ENCODE measurements at regions not wholly inside any gene's neighbourhood (a gene's known extent, or its start where the extent isn't known, plus 50 kb on each side); places are given as distances from the start of the nearest gene placed in this dataset.

GRCh38 chr2:133624551-133624950 lies 56.3 kb upstream of the NCKAP5 start:
- Mint-ChIP-seq H3K36me3 (ENCODE audit: insufficient read depth, unreplicated experiment) (no peaks in the 10 kb centered on the region), H3K27ac (ENCODE audit: unreplicated experiment) (no peak overlapping the region), H3K4me3 (ENCODE audit: unreplicated experiment) (no peak overlapping the region), H3K4me1 (ENCODE audit: low read depth, unreplicated experiment) (no peaks in the 10 kb centered on the region), H3K9me3 (ENCODE audit: unreplicated experiment) (peaks cover 12% of the 10 kb centered on the region), H3K27me3 (ENCODE audit: insufficient read depth, unreplicated experiment) (peaks cover 12% of the 10 kb centered on the region)
- Histone ChIP-seq H3K27me3 (replicated peaks; ENCODE audit: control insufficient read depth, insufficient read depth, low read length) (no peaks in the 10 kb centered on the region), H3K4me3 (ENCODE audit: low read depth, low read length) (no peak overlapping the region), H3K4me1 (no peaks in the 10 kb centered on the region), H3K36me3 (ENCODE audit: control insufficient read depth, insufficient read depth, low read length) (no peaks in the 10 kb centered on the region), H3K9me3 (no peaks in the 10 kb centered on the region)
- CTCF ChIA-PET, result no interaction called here
- POLR2A ChIA-PET, result no interaction called here
- no peak for DNase-seq
- BruUV-seq (replicated peaks), result no TSS peak
- intact Hi-C loops (cut with micrococcal nuclease; ENCODE audit: unreplicated experiment), result no loop called here
- TF ChIP-seq CTCF (IDR thresholded peaks at IDR 0.05; ENCODE audit: insufficient read depth in 1 of 2, low read depth in 1 of 2, low read length in 1 of 2, severe bottlenecking in 1 of 2, unreplicated experiment in 1 of 2), result no peak

- H3K4me3 Mint-ChIP-seq (ENCODE audit: unreplicated experiment), result no peak overlapping the region
- intact Hi-C loops (cut with micrococcal nuclease; ENCODE audit: unreplicated experiment), result no loop called here
- H3K4me3 ChIP-seq (ENCODE audit: low read depth, low read length), result no peak overlapping the region
- ChIA-PET POLR2A (no interaction called here), CTCF (no interaction called here)
- no peaks in the 10 kb centered on the region for H3K9me3 ChIP-seq
- H3K27me3 Mint-ChIP-seq (ENCODE audit: insufficient read depth, unreplicated experiment), result no peaks in the 10 kb centered on the region
- TF ChIP-seq CTCF (IDR thresholded peaks at IDR 0.05; ENCODE audit: insufficient read depth in 1 of 2, low read depth in 1 of 2, low read length in 1 of 2, severe bottlenecking in 1 of 2, unreplicated experiment in 1 of 2), result no peak
- no peaks in the 10 kb centered on the region for H3K27me3 ChIP-seq (replicated peaks; ENCODE audit: control insufficient read depth, insufficient read depth, low read length)
- BruUV-seq (replicated peaks), result no TSS peak
- H3K4me1 Mint-ChIP-seq (ENCODE audit: low read depth, unreplicated experiment), result no peaks in the 10 kb centered on the region
- H3K9me3 Mint-ChIP-seq (ENCODE audit: unreplicated experiment), result peaks cover 12% of the 10 kb centered on the region
- no peak for DNase-seq
- no peaks in the 10 kb centered on the region for H3K36me3 ChIP-seq (ENCODE audit: control insufficient read depth, insufficient read depth, low read length)
- H3K36me3 Mint-ChIP-seq (ENCODE audit: insufficient read depth, unreplicated experiment), result no peaks in the 10 kb centered on the region
- no peaks in the 10 kb centered on the region for H3K4me1 ChIP-seq
- H3K27ac Mint-ChIP-seq (ENCODE audit: unreplicated experiment), result no peak overlapping the region
These were observed 59.5 kb upstream of the NCKAP5 start for GRCh38 chr2:133627741-133628140.

GRCh38 chr2:133633309-133633708 lies 65.0 kb upstream of the NCKAP5 start:
- H3K4me1 ChIP-seq, result no peaks in the 10 kb centered on the region; the same call in 1 of the 2 replicates
- intact Hi-C loops (cut with micrococcal nuclease; ENCODE audit: unreplicated experiment), result no loop called here
- no peak for DNase-seq
- no peaks in the 10 kb centered on the region for H3K36me3 ChIP-seq (ENCODE audit: control insufficient read depth, insufficient read depth, low read length)
- Mint-ChIP-seq H3K4me3 (ENCODE audit: unreplicated experiment) (no peak overlapping the region), H3K27ac (ENCODE audit: unreplicated experiment) (no peak overlapping the region), H3K27me3 (ENCODE audit: insufficient read depth, unreplicated experiment) (no peaks in the 10 kb centered on the region), H3K36me3 (ENCODE audit: insufficient read depth, unreplicated experiment) (no peaks in the 10 kb centered on the region), H3K9me3 (ENCODE audit: unreplicated experiment) (no peaks in the 10 kb centered on the region), H3K4me1 (ENCODE audit: low read depth, unreplicated experiment) (no peaks in the 10 kb centered on the region)
- H3K9me3 ChIP-seq, result no peaks in the 10 kb centered on the region
- H3K27me3 ChIP-seq (replicated peaks; ENCODE audit: control insufficient read depth, insufficient read depth, low read length), result no peaks in the 10 kb centered on the region
- no TSS peak for BruUV-seq (replicated peaks)
- no peak for TF ChIP-seq CTCF (IDR thresholded peaks at IDR 0.05; ENCODE audit: insufficient read depth in 1 of 2, low read depth in 1 of 2, low read length in 1 of 2, severe bottlenecking in 1 of 2, unreplicated experiment in 1 of 2)
- ChIA-PET CTCF (no interaction called here), POLR2A (no interaction called here)
- H3K4me3 ChIP-seq (ENCODE audit: low read depth, low read length), result no peak overlapping the region
